SW 1271 (cell line): ENCODE measurements at regions not wholly inside any gene's neighbourhood (a gene's known extent, or its start where the extent isn't known, plus 50 kb on each side); places are given as distances from the start of the nearest gene placed in this dataset.
"Not testable (repeated sequence)": the region's sequence is repeated elsewhere in the genome, so short reads cannot be mapped to it uniquely, and the experiment has no call there.

Experiments used
- DNase-seq, 2 experiments: peaks; one replicate each; lab custom pipeline; 2025; lab: John Stamatoyannopoulos, UW

DNA sequence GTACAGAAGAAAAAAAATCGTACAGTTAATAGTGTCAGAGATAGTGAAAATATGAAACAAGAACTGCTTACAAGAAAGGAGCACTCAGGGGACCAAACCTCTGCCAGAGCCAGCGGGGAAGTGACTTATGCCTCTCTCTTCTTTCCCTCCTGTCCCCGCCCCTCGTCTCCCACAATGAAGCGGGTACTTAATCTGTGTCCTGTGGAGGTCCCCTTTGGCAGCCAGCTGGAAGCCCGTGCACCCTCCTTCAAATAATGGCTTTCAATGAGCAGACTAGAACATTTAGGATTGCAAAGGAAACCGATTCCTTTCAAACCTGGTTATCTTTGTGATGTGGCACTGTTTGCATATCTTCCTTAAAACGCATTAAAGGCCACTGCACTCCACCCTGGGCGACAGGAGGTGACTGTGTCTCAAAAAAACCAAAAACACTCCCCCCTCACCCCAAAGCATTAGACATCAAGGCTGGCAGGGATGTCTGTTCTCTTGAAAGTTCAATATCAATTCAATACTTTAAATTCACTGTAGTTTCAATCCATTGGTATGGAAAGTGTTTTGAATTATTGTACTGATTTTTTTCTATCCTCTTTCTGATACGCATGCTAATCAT is 51.7 kb downstream of the PPIAL4C start:
- not testable (repeated sequence) for DNase-seq

- DNase-seq, result not testable (repeated sequence)
Observed at GRCh38 chr1:149636286-149637122, 52.9 kb downstream of the PPIAL4C start.

- DNase-seq, result not testable (repeated sequence)
Observed at GRCh38 chr1:149638481-149638880, 54.8 kb downstream of the PPIAL4C start.

GRCh38 chr1:149638901-149639658 is 55.4 kb downstream of the PPIAL4C start:
- not testable (repeated sequence) for DNase-seq

- DNase-seq, result not testable (repeated sequence)
Observed at GRCh38 chr1:149641179-149641578, 57.5 kb downstream of the PPIAL4C start.

DNA sequence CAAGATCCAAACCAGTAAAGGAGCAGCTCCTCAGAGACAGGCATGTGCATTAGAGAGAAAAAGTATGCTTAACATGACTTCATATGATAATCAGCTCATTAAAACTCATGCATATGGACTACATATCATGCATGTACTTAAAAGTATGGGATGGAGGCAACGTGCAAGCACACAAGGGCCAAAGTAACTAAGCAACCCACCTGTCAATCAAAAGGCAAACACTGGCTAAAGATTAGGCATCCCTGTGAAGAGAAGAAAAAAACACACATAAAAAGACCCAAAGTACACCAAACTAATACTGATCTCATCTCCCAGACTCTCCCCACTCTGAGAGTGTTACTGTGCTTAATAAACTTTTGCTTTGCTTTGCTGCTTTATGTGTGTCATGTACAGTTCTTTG is 61.2 kb downstream of the PPIAL4C start:
- DNase-seq, result not testable (repeated sequence)

DNA sequence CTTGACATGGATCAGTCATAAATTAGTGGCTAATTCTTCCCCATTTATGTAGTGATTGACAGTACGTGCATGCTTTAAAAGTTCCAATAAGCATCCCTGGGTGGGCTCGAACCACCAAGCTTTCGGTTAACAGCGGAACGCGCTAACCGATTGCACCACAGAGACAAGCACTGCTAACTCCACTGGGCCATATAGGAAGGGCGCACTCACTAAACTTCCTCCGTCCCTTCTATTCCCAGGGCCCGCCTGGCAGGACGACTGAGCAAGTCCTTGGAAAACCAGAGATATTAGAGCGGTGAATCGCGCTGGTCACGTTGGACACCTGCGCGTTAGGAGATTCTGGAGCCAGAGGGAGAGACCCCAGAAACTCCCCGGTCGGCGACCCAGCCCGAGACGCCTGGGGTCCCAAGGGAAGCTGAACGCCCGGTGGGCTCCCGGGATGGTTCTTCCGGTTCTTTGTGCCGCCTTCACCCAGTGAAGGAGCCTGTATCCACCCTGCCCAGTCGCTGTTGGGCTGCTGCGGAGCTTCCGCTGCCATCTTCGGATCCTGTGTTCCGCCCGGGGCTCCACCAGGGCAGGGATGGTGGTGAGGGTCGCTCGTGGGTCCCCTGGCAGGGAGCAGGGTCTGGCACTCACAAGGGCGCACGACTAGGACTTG is 62.8 kb downstream of the PPIAL4C start:
- not testable (repeated sequence) for DNase-seq

DNA sequence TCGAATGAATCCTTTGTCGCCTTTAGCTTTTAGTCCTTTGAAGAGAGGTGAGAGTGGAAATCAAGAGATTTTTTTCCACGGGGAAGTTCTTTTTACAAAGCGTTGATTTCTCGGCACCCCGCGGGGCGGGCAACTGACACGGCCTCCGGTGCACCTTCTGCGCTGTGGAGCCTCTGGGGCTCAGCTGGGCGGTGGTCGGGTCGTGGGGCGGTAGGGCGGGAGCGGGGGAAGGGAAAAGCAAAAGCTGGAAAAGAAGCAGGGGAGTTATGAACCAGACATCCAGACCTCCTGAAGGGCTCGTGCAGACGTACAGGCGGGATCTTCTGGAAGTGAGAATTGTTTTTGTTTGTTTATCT is 63.3 kb downstream of the PPIAL4C start:
- not testable (repeated sequence) for DNase-seq

- not testable (repeated sequence) for DNase-seq
Observed at GRCh38 chr1:149657750-149658149, 74.1 kb downstream of the PPIAL4C start.

DNA sequence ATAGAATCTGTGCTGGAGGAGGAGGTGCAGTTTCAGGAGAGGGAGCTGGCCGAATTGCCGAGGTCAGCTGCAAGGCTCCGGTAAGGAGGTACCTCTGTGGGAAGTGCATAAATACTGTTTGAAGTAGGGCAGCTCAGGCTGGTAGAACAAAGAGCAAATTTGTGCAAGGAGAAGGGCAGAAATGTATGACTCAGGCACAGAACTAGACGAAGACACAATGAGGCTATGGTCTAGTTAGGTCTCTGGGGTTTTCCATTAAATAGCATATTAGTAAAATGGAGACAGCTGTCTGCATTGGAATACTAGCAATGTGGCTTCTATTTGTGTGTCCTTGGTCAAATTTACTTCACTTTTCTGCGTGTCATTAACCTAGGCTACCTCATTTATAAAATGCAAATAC is 74.5 kb downstream of the PPIAL4C start:
- DNase-seq, result not testable (repeated sequence)

- not testable (repeated sequence) for DNase-seq
Observed at GRCh38 chr1:149664624-149665023, 81.0 kb downstream of the PPIAL4C start.

DNA sequence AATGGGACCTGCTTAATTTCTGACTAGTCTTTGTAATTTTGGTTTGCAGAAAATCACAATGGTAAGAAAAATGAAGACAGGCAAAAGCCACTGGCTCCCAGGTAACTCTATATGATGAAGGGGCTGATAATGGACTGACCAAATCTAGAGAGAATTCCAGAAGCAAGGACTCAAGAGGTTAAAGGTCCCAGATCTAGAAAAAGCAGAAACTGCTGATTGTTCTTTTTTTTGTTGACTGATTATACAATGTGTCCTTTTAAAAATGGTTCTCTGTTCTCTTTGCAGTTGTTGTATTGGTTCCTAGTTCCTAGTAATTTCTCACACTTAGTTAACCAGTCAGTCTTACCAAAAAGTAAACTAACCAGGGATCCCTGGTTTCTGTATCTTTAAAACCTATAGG is 81.4 kb downstream of the PPIAL4C start:
- not testable (repeated sequence) for DNase-seq

DNA sequence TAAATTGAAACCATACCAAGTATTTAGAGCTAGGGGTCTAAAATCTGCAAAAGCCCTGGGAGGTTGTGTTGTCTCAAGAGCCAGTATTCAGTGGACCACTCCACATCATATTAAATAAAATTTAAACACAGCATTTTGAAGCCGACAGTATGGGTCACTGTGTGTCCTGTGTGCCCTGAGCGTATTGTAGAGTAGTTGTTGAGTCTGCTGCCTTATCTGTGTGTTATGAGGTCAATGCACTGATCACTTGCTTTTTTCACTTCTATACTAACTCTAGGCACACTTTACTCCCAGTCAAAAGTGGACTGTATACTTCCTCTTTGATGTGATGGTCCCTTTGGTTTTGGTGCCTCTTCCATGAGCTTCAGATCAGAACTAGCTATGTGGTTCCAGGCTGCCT is 81.9 kb downstream of the PPIAL4C start:
- not testable (repeated sequence) for DNase-seq

- DNase-seq, result not testable (repeated sequence)
Observed at GRCh38 chr1:149673231-149673909, 89.7 kb downstream of the PPIAL4C start.

DNA sequence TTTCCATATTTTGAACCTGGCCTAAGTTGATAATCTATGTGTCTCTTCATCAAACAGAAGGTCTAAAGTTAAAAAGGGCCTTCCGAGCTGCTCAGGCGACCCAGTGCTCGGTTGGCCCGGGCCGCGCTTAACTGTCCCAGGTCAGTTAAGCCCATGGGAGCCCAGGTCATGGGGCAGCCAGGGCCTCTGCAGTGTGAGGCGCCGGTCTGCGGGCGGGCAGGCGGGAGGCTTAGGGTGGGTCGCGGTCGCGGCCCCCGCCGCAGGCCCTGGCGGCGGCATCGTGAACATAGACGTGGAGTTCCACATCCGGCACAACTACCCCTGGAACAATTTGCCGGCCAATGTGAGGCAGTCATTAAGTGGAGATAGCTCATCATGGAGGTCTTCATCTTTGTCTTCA is 91.3 kb downstream of the PPIAL4C start:
- not testable (repeated sequence) for DNase-seq

DNA sequence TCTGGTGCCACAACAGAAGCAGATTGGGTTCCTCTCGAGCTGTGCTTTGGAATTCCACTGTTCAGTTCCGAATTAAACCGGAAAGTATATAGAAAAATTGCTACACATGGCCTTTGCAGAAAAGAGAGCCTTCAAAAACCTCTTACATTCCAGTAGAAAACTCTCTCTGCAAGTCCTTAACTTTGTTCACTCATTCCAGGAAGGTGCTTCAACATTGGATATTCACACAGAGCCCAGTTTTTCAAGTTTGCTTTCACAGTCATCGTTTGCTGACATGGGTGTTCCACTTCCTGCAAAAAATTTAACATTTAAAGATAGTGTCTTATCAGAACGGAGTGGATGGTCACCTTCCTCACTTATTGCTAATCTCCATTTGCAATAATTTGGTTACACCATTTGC is 93.7 kb downstream of the PPIAL4C start:
- not testable (repeated sequence) for DNase-seq

DNA sequence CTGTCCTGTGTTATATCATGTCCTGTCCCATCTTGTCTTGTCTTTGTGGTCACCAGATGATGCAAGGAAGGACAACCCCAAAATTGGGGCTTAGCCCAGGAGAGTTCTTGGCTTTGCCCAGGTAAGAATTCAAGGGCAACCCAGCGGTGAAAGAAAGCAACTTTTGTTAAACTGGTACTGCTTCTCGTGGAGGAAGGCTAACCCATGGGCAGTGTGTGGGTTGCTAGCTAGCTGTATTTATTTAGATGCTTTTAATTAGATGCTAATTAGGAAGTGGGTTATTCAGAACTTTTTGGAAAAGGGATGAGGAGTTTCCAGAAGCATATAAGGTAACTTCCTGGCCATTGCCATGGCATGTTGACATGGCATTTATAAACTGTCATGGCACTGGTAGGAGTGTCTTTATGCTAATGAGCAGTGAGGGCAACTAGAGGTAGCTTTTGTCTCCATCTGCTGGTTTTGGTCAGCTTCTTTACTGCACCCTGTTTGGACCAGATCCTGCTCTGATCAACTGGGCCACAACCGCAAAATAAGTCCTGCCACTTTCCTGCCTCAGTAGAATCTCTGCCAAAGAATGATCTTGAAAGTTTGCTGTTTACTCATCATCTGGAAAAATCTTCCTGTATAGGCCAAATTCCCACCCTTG is 95.8 kb upstream of the FCGR1A start:
- DNase-seq, result not testable (repeated sequence)

DNA sequence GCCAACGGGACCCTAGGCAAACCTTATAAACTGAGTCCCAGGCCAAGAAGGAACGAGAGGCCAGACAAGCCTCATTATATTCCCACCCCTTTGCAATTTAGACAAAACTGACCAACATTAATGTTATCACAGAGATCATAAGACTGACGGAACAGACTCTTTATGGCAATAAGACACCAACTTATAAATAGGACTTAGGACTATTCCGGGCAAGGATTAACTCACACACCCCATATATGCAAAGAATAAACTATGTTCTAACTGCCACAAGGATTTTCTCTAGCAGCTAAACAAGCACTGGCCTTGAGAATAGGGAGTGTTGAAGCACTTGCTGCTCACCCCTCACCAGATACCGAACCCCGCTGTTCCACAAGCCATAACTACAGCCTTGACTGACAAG is 91.1 kb upstream of the FCGR1A start:
- DNase-seq, result not testable (repeated sequence)

DNA sequence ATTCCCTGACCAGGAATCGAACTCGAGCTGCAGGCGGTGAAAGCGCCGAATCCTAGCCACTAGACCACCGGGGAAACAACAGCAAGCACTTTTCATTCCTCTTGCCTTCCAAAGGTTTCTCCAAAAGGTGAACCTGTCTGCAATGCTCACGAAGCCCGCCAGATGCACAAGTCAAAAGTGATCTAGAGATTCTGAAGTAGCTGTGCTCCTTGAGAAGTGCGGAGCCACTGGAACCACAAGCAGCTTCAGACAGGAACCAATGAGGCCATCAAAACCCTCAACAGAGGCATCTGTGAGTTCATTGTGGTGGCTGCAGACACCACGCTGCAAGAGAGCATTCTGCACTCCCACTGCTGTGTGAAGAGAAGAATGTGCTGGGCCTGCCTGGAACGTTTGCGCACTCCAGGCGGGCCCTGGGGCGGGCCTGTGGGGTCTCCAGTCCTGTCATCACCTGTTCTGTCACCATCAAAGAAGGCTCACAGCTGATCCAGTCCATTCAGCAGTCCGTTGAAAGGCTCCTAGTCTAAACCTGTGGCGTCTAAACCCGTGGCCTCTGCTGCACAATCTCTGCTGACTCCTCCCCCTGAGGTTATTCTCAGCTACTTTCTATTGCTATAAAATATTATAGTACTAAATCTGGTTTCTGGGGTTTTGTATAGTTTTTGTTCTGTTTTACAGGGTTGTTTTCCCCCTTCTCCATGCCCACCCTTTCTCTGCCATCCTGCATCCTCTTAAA is 89.5 kb upstream of the FCGR1A start:
- not testable (repeated sequence) for DNase-seq

- DNase-seq, result not testable (repeated sequence)
Observed at GRCh38 chr1:149695066-149695465, 87.4 kb upstream of the FCGR1A start.
